ENCODE measurements at regions not wholly inside any gene's neighbourhood (a gene's known extent, or its start where the extent isn't known, plus 50 kb on each side); places are given as distances from the start of the nearest gene placed in this dataset.

- H3K27ac ChIP-seq (ENCODE audit: low read depth, low read length), result no peak overlapping the region
- H3K4me1 ChIP-seq (ENCODE audit: control insufficient read depth in 3 of 3, insufficient read depth in 3 of 3, low read length in 3 of 3), result no peaks in the 10 kb centered on the region
- no peak overlapping the region for H3K9ac ChIP-seq (ENCODE audit: low read depth in 1 of 3, low read length in 3 of 3)
- H3K4me3 ChIP-seq (ENCODE audit: low read length in 3 of 3), result no peak overlapping the region
- no peaks in the 10 kb centered on the region for H3K9me3 ChIP-seq (ENCODE audit: control insufficient read depth in 3 of 3, low read length in 3 of 3)
- no peaks in the 10 kb centered on the region for H3K27me3 ChIP-seq (ENCODE audit: control insufficient read depth in 3 of 3, insufficient read depth in 3 of 3, low read length in 3 of 3)
- H3K36me3 ChIP-seq (ENCODE audit: control insufficient read depth in 3 of 3, insufficient read depth in 3 of 3, low read length in 3 of 3), result no peaks in the 10 kb centered on the region
Observed at GRCh38 chr20:54872440-54872839, 397.0 kb downstream of the DOK5 start.

GRCh38 chr20:54869765-54870164, 394.4 kb downstream of the DOK5 start:
- Histone ChIP-seq H3K27me3 (ENCODE audit: control insufficient read depth in 3 of 3, insufficient read depth in 3 of 3, low read length in 3 of 3) (no peaks in the 10 kb centered on the region), H3K4me3 (ENCODE audit: low read length in 3 of 3) (no peak overlapping the region), H3K27ac (ENCODE audit: low read depth, low read length) (no peak overlapping the region), H3K36me3 (ENCODE audit: control insufficient read depth in 3 of 3, insufficient read depth in 3 of 3, low read length in 3 of 3) (no peaks in the 10 kb centered on the region), H3K9ac (ENCODE audit: low read depth in 1 of 3, low read length in 3 of 3) (no peak overlapping the region), H3K9me3 (ENCODE audit: control insufficient read depth in 3 of 3, low read length in 3 of 3) (no peaks in the 10 kb centered on the region), H3K4me1 (ENCODE audit: control insufficient read depth in 3 of 3, insufficient read depth in 3 of 3, low read length in 3 of 3) (no peaks in the 10 kb centered on the region)

DNA sequence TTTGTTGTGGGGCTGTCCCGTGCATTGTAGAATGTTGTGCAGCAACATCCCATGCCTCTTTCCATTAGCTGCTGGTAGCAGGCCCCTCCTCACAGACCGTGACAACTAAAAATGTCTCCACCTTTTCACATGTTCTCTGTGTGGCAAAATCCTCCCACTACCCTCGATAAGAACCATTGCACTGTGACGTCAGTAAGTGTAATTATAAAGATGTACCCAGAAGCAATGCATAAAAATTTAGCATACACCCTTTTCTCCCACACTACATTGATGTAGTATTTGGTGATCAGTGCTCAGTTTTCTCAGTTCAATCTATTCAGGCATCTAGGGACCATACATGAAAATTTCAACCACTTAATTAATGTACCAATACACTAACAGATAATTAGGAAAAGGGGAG, 389.9 kb downstream of the DOK5 start:
- Histone ChIP-seq H3K9me3 (ENCODE audit: control insufficient read depth in 3 of 3, low read length in 3 of 3) (no peaks in the 10 kb centered on the region), H3K4me3 (ENCODE audit: low read length in 3 of 3) (no peak overlapping the region), H3K36me3 (ENCODE audit: control insufficient read depth in 3 of 3, insufficient read depth in 3 of 3, low read length in 3 of 3) (no peaks in the 10 kb centered on the region), H3K27ac (ENCODE audit: low read depth, low read length) (no peak overlapping the region), H3K9ac (ENCODE audit: low read depth in 1 of 3, low read length in 3 of 3) (no peak overlapping the region), H3K4me1 (ENCODE audit: control insufficient read depth in 3 of 3, insufficient read depth in 3 of 3, low read length in 3 of 3) (no peaks in the 10 kb centered on the region), H3K27me3 (ENCODE audit: control insufficient read depth in 3 of 3, insufficient read depth in 3 of 3, low read length in 3 of 3) (no peaks in the 10 kb centered on the region)

- H3K4me3 ChIP-seq (ENCODE audit: low read length in 3 of 3), result no peak overlapping the region
- no peaks in the 10 kb centered on the region for H3K27me3 ChIP-seq (ENCODE audit: control insufficient read depth in 3 of 3, insufficient read depth in 3 of 3, low read length in 3 of 3)
- H3K9ac ChIP-seq (ENCODE audit: low read depth in 1 of 3, low read length in 3 of 3), result no peak overlapping the region
- H3K4me1 ChIP-seq (ENCODE audit: control insufficient read depth in 3 of 3, insufficient read depth in 3 of 3, low read length in 3 of 3), result no peaks in the 10 kb centered on the region
- no peaks in the 10 kb centered on the region for H3K36me3 ChIP-seq (ENCODE audit: control insufficient read depth in 3 of 3, insufficient read depth in 3 of 3, low read length in 3 of 3)
- H3K9me3 ChIP-seq (ENCODE audit: control insufficient read depth in 3 of 3, low read length in 3 of 3), result no peaks in the 10 kb centered on the region
- H3K27ac ChIP-seq (ENCODE audit: low read depth, low read length), result no peak overlapping the region
Observed at GRCh38 chr20:54860716-54861115, 385.3 kb downstream of the DOK5 start.

DNA sequence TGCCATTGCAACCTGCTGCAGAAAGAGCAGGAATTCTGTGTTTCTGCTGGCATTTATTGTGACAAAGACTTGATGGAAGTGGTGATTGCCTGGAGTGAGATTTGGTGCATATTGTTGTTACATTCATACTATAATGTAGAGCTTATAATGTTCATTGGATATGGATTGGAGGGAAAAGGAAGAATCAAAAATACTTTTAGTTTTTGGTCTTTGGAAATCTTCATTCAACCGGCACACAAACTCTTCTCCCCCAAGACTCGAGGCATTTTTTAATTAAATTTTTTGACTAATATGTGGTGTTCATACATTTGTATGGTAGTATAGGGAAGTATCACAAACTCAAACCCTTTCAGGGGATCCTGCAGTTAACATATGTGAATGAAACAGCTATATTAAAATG, 380.8 kb downstream of the DOK5 start:
- Histone ChIP-seq H3K9ac (ENCODE audit: low read depth in 1 of 3, low read length in 3 of 3) (no peak overlapping the region), H3K9me3 (ENCODE audit: control insufficient read depth in 3 of 3, low read length in 3 of 3) (no peaks in the 10 kb centered on the region), H3K27me3 (ENCODE audit: control insufficient read depth in 3 of 3, insufficient read depth in 3 of 3, low read length in 3 of 3) (peaks cover 0 to 4% (median 0%) of the 10 kb centered on the region in 3 donors), H3K4me3 (ENCODE audit: low read length in 3 of 3) (no peak overlapping the region), H3K27ac (ENCODE audit: low read depth, low read length) (no peak overlapping the region), H3K4me1 (ENCODE audit: control insufficient read depth in 3 of 3, insufficient read depth in 3 of 3, low read length in 3 of 3) (no peaks in the 10 kb centered on the region), H3K36me3 (ENCODE audit: control insufficient read depth in 3 of 3, insufficient read depth in 3 of 3, low read length in 3 of 3) (no peaks in the 10 kb centered on the region)

DNA sequence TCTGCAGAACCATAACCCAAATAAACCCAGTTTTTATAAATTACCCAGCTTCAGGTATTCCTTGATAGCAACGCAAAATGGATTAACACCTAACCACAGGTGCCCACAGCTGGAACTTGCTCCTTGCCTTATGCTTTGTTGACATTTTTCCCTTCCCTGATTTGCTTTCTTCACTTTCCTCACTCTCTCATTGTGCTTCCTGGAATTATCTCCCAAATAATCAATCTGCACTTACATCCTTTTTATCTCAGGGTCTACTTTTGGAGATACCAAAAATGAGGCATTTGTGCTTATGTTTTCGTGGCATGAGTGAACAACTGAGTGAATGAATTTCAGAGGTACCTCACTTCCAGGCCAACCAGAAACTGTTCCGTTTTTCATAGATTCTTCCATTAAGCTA, 374.3 kb downstream of the DOK5 start:
- H3K9me3 ChIP-seq (ENCODE audit: control insufficient read depth in 3 of 3, low read length in 3 of 3), result no peaks in the 10 kb centered on the region
- H3K27ac ChIP-seq (ENCODE audit: low read depth, low read length), result no peak overlapping the region
- H3K9ac ChIP-seq (ENCODE audit: low read depth in 1 of 3, low read length in 3 of 3), result no peak overlapping the region
- no peak overlapping the region for H3K4me3 ChIP-seq (ENCODE audit: low read length in 3 of 3)
- no peaks in the 10 kb centered on the region for H3K36me3 ChIP-seq (ENCODE audit: control insufficient read depth in 3 of 3, insufficient read depth in 3 of 3, low read length in 3 of 3)
- H3K4me1 ChIP-seq (ENCODE audit: control insufficient read depth in 3 of 3, insufficient read depth in 3 of 3, low read length in 3 of 3), result no peaks in the 10 kb centered on the region
- peaks cover 0 to 6% (median 0%) of the 10 kb centered on the region in 3 donors for H3K27me3 ChIP-seq (ENCODE audit: control insufficient read depth in 3 of 3, insufficient read depth in 3 of 3, low read length in 3 of 3)

GRCh38 chr20:54848984-54849538, 373.7 kb downstream of the DOK5 start:
- H3K9me3 ChIP-seq (ENCODE audit: control insufficient read depth in 3 of 3, low read length in 3 of 3), result no peaks in the 10 kb centered on the region

GRCh38 chr20:54848262-54848661, 372.9 kb downstream of the DOK5 start:
- Histone ChIP-seq H3K27me3 (ENCODE audit: control insufficient read depth in 3 of 3, insufficient read depth in 3 of 3, low read length in 3 of 3) (peaks cover 0 to 6% (median 0%) of the 10 kb centered on the region in 3 donors), H3K27ac (ENCODE audit: low read depth, low read length) (no peak overlapping the region), H3K4me1 (ENCODE audit: control insufficient read depth in 3 of 3, insufficient read depth in 3 of 3, low read length in 3 of 3) (no peaks in the 10 kb centered on the region), H3K9me3 (ENCODE audit: control insufficient read depth in 3 of 3, low read length in 3 of 3) (no peaks in the 10 kb centered on the region), H3K36me3 (ENCODE audit: control insufficient read depth in 3 of 3, insufficient read depth in 3 of 3, low read length in 3 of 3) (no peaks in the 10 kb centered on the region), H3K4me3 (ENCODE audit: low read length in 3 of 3) (no peak overlapping the region), H3K9ac (ENCODE audit: low read depth in 1 of 3, low read length in 3 of 3) (no peak overlapping the region)

More at GRCh38 chr20:54848984-54849538, 373.7 kb downstream of the DOK5 start:
- H3K27ac ChIP-seq (ENCODE audit: low read depth, low read length), result no peak overlapping the region
- no peak overlapping the region for H3K4me3 ChIP-seq (ENCODE audit: low read length in 3 of 3)
- H3K36me3 ChIP-seq (ENCODE audit: control insufficient read depth in 3 of 3, insufficient read depth in 3 of 3, low read length in 3 of 3), result no peaks in the 10 kb centered on the region
- H3K4me1 ChIP-seq (ENCODE audit: control insufficient read depth in 3 of 3, insufficient read depth in 3 of 3, low read length in 3 of 3), result no peaks in the 10 kb centered on the region
- H3K27me3 ChIP-seq (ENCODE audit: control insufficient read depth in 3 of 3, insufficient read depth in 3 of 3, low read length in 3 of 3), result peaks cover 0 to 6% (median 0%) of the 10 kb centered on the region in 3 donors
- H3K9ac ChIP-seq (ENCODE audit: low read depth in 1 of 3, low read length in 3 of 3), result no peak overlapping the region

- H3K27ac ChIP-seq (ENCODE audit: low read depth, low read length), result no peak overlapping the region
- H3K4me3 ChIP-seq (ENCODE audit: low read length in 3 of 3), result no peak overlapping the region
- H3K27me3 ChIP-seq (ENCODE audit: control insufficient read depth in 3 of 3, insufficient read depth in 3 of 3, low read length in 3 of 3), result peaks cover 0 to 5% (median 0%) of the 10 kb centered on the region in 3 donors
- H3K4me1 ChIP-seq (ENCODE audit: control insufficient read depth in 3 of 3, insufficient read depth in 3 of 3, low read length in 3 of 3), result no peaks in the 10 kb centered on the region
- H3K9ac ChIP-seq (ENCODE audit: low read depth in 1 of 3, low read length in 3 of 3), result no peak overlapping the region
- no peaks in the 10 kb centered on the region for H3K36me3 ChIP-seq (ENCODE audit: control insufficient read depth in 3 of 3, insufficient read depth in 3 of 3, low read length in 3 of 3)
- no peaks in the 10 kb centered on the region for H3K9me3 ChIP-seq (ENCODE audit: control insufficient read depth in 3 of 3, low read length in 3 of 3)
Observed at GRCh38 chr20:54846948-54847347, 371.6 kb downstream of the DOK5 start.

- Histone ChIP-seq H3K4me1 (ENCODE audit: control insufficient read depth in 3 of 3, insufficient read depth in 3 of 3, low read length in 3 of 3) (no peaks in the 10 kb centered on the region), H3K27me3 (ENCODE audit: control insufficient read depth in 3 of 3, insufficient read depth in 3 of 3, low read length in 3 of 3) (peaks cover 0 to 2% (median 0%) of the 10 kb centered on the region in 3 donors), H3K4me3 (ENCODE audit: low read length in 3 of 3) (no peak overlapping the region), H3K9ac (ENCODE audit: low read depth in 1 of 3, low read length in 3 of 3) (no peak overlapping the region), H3K36me3 (ENCODE audit: control insufficient read depth in 3 of 3, insufficient read depth in 3 of 3, low read length in 3 of 3) (no peaks in the 10 kb centered on the region), H3K27ac (ENCODE audit: low read depth, low read length) (no peak overlapping the region), H3K9me3 (ENCODE audit: control insufficient read depth in 3 of 3, low read length in 3 of 3) (no peaks in the 10 kb centered on the region)
Observed at GRCh38 chr20:54844346-54844745, 369.0 kb downstream of the DOK5 start.
